Panc1 (cell line): ENCODE measurements at regions not wholly inside any gene's neighbourhood (a gene's known extent, or its start where the extent isn't known, plus 50 kb on each side); places are given as distances from the start of the nearest gene placed in this dataset.

ENCODE experiments used
- CTCF ChIP-seq: fragments of 450-650 bp; IDR thresholded peaks from 2 replicates; pipeline ENCODE4 v1.5.1; 2017; ENCODE audit warnings: mild to moderate bottlenecking
- POLR2AphosphoS5 ChIP-seq: IDR thresholded peaks from 2 replicates; pipeline ENCODE4 v1.6.1; 2012; ENCODE audit warnings: mild to moderate bottlenecking, low read depth, low read length, moderate library complexity
- REST ChIP-seq, 2 experiments: IDR thresholded peaks; 2 replicates each; pipeline ENCODE4 v1.6.1; 2011 to 2012; ENCODE audit warnings: low read depth in 2 of 2, control low read depth in 1 of 2, low read length in 1 of 2, mild to moderate bottlenecking in 1 of 2, moderate library complexity in 1 of 2; ENCODE audit not compliant: insufficient read depth in 1 of 2

GRCh38 chr2:240322991-240323390 is 112.5 kb upstream of the GPC1 start:
- TF ChIP-seq CTCF (no peak), REST (IDR thresholded peaks at IDR 0.05; ENCODE audit: insufficient read depth in 1 of 2, low read depth in 2 of 2, low read length in 1 of 2) (no peak), POLR2AphosphoS5 (no peak)
